Renal cortex interstitium (tissue), 11 donors: ENCODE measurements at regions not wholly inside any gene's neighbourhood (a gene's known extent, or its start where the extent isn't known, plus 50 kb on each side); places are given as distances from the start of the nearest gene placed in this dataset.
"Not testable (repeated sequence)": the region's sequence is repeated elsewhere in the genome, so short reads cannot be mapped to it uniquely, and the experiment has no call there.

ENCODE experiments used
- DNase-seq, 11 donors: peaks; one replicate each; pipeline ENCODE4 v3.0.0-alpha.2; 2013; ENCODE audit warnings: low read depth in 9 of 11, low spot score in 4 of 11; ENCODE audit errors: extremely low read depth in 1 of 11

GRCh38 chr3:118098827-118099226 is 935.8 kb downstream of the IGSF11 start:
- DNase-seq = no peak

- DNase-seq = no peak
Measured at GRCh38 chr3:118101891-118102290, 932.8 kb downstream of the IGSF11 start.

- no peak for DNase-seq
Measured at GRCh38 chr3:118102737-118103136, 931.9 kb downstream of the IGSF11 start.

GRCh38 chr3:118108201-118108600 is 926.4 kb downstream of the IGSF11 start:
- no peak for DNase-seq

GRCh38 chr3:118108769-118109168 is 925.9 kb downstream of the IGSF11 start:
- no peak for DNase-seq

- no peak for DNase-seq
Measured at GRCh38 chr3:118110211-118110610, 924.4 kb downstream of the IGSF11 start.

GRCh38 chr3:118116991-118117390 is 917.7 kb downstream of the IGSF11 start:
- no peak for DNase-seq

- DNase-seq = no peak
Measured at GRCh38 chr3:118126751-118127150, 907.9 kb downstream of the IGSF11 start.

GRCh38 chr3:118127992-118128391 is 906.7 kb downstream of the IGSF11 start:
- no peak for DNase-seq

- no peak for DNase-seq
Measured at GRCh38 chr3:118128886-118129285, 905.8 kb downstream of the IGSF11 start.

GRCh38 chr3:118137778-118138177 is 896.9 kb downstream of the IGSF11 start:
- no peak for DNase-seq

- DNase-seq = no peak
Measured at GRCh38 chr3:118144919-118145318, 889.7 kb downstream of the IGSF11 start.

- DNase-seq = no peak
Measured at GRCh38 chr3:118146658-118147375, 887.8 kb downstream of the IGSF11 start.

- no peak for DNase-seq
Measured at GRCh38 chr3:118151164-118151563, 883.5 kb downstream of the IGSF11 start.

GRCh38 chr3:118162627-118163588 is 871.7 kb downstream of the IGSF11 start:
- DNase-seq = not testable (repeated sequence)

GRCh38 chr3:118165413-118165812 is 869.2 kb downstream of the IGSF11 start:
- no peak for DNase-seq

- DNase-seq = no peak
Measured at GRCh38 chr3:118167571-118167970, 867.1 kb downstream of the IGSF11 start.

GRCh38 chr3:118168175-118168574 is 866.5 kb downstream of the IGSF11 start:
- DNase-seq = no peak

GRCh38 chr3:118171236-118171852 is 863.3 kb downstream of the IGSF11 start:
- no peak for DNase-seq

- no peak for DNase-seq
Measured at GRCh38 chr3:118180853-118181252, 853.8 kb downstream of the IGSF11 start.
